HG02678 (cell line): ENCODE measurements at regions not wholly inside any gene's neighbourhood (a gene's known extent, or its start where the extent isn't known, plus 50 kb on each side); places are given as distances from the start of the nearest gene placed in this dataset.

Experiments used
- ATAC-seq: cut with Tn5 transposase; IDR thresholded peaks from one replicate; pipeline ENCODE4 v1.9.1; 2021; ENCODE audit warnings: mild to moderate bottlenecking, moderate library complexity; ENCODE audit not compliant: unreplicated experiment

DNA sequence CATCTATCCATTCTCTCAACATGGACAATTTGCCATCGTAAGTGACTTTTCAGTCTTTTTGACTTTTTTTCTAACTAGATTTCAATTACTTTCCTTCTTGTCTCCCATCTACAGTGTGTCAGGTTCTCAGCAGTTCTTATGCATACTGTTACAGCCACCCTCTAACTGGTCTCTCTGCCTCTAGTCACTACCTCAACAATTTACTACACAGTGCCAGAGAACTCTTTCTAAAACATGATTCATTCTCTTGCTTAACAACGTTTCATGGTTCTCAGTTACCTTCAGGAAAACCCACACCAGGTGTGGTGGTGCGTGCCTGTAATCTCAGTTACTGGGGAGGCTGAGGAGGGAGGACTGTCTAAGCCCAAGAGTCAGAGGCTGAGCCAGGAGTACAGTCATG lies 95.4 kb downstream of the DIPK2A start:
- ATAC-seq, result no peak

DNA sequence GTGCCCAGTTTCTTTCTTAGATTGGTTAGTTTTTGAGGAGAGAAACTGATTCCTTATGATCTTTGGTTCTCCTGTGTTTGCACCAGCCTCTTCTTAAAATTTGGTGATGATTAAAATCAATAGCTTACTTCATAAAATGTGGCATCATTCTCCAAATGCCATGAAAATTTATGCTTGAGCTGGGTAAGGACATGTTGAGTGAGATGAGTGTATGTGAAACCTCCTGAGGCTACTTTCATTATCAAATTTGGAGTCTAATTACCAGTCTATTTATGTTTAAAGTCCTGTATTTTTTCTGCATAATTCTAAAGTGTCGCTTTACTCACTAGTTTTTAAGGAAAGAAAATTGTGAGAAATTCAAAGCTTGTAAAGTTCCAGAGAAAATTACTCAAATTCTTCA lies 102.1 kb downstream of the DIPK2A start:
- no peak for ATAC-seq

DNA sequence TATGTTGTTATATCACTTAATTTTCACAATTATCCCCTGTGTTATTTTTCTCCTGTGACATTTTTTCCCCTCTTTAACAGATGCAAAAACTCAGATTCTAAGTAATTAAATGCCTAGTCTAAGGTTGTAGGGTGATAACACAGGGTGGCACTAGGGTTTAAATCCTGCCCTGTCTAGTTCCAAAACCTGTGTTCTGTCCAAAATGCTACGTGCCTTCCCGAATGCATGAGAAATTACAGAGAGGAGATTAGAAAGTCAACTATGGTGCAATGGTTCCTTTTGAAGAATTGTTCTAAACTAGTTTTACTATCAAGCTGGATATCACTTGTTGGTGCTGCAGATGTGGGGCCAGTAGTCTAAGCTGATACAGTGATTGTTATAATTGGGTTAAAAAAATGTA lies 108.0 kb downstream of the DIPK2A start:
- ATAC-seq, result no peak

DNA sequence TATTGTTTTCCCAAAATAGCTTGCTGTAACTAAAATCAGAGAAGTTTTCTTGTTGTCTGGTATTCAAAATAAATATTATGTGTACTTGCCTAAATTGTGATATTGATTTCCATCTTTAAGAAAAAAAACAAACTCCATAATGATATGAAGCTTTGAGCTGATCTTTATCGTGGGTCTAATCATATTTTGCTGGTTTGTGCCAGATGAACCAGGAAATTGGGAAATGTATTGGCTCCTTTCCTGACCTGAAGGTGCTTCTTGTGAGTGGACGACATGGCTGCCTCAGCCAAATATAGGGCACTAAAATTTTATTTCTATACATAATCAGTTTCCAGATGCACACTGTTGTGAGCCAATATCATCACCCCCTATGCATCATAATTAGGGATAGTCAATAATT lies 113.3 kb downstream of the DIPK2A start:
- no peak for ATAC-seq

DNA sequence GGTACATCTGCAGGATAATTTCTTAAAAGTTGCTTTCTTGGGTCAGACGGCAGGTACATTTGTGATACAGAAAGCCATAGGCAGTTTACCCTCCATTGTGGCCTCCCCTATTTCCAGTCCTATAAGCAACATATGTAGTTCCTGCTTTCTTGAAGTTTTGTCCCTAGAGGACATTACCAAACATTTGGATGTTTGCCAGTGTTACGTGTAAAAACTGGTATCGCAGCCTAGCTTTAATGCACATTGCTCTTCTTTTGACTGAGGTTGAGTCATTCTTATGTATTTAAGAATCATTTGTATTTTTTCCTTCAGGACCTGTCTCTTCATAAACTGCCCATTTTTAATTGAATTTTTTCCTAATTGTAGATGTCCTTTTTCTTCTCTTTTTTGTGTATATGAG lies 114.3 kb downstream of the DIPK2A start:
- ATAC-seq, result no peak

DNA sequence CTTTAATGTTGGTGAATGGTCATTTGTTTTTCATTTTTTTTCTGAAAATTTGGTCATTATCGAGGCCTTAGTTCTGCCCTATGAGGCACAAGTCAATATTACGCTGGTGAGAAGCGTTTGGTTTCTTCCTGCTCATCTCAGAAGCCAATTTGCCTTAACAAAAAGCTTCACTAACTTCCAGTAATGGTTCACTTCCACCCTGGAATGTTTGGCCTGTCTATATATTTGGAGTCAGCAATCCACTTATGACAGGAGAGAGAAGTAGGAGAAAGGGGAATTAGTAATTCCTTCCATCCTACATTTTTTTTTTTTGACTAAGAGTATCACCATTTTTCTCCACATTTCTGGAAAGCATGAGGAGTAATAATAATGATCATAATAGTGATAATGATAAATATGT lies 124.4 kb downstream of the DIPK2A start:
- no peak for ATAC-seq

DNA sequence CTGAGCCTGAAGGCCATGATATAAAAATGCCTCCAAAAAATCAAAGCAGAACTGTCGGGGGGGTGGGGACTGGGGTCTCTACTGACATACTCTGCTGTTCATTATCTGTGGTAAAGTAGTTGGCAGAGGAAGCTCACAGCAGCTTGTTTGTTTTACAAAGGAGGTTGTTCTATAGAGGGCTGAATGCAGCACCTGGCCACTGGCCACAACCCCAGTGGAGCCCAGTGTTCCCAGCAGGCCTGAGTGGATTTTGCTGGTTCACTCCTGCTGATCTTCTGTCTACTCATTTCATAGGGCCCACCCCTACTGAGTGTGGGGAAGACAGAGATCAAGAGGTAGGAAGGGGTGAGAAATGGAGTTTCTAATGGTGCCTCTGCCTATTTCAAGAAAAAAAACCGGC lies 125.5 kb downstream of the DIPK2A start:
- no peak for ATAC-seq

DNA sequence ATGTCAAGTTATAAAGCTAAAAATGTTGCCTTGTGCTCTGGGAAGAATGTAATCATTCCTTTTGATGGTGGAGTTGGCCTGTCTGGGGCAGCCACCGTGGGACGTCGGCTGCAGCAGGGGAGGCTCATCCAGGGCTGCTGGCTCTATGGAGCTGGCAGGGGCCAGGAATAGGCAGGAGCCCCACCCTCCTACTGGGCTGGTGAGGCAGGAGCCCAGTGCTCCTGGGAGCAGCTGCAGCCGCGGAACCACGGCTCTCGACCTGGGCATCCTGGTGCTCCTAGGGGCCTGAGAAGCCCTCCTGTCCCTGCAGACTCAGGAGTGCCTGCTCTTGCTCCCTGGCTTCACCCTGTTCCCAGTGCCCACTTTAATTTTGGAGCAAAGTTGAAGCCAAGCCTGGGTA lies 127.1 kb downstream of the DIPK2A start:
- ATAC-seq, result no peak

DNA sequence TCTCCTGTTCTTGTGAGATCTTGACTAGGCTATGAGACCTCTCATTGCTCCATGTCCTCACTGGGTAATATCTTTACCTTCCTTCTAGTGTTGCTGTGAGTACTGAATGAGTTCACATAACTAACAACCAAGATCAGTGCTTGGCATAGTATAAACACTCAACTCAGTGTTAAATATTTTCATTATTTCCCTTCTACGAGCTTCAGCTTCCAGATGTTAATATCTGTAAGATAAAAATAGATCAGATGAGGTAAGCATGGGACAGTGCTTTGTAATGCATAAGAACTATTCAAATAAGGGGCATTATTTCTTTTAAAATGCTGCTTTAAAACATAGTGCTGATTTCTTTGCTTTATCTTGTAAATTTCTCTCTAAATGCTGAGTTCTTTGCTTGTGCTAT lies 130.8 kb downstream of the DIPK2A start:
- no peak for ATAC-seq

DNA sequence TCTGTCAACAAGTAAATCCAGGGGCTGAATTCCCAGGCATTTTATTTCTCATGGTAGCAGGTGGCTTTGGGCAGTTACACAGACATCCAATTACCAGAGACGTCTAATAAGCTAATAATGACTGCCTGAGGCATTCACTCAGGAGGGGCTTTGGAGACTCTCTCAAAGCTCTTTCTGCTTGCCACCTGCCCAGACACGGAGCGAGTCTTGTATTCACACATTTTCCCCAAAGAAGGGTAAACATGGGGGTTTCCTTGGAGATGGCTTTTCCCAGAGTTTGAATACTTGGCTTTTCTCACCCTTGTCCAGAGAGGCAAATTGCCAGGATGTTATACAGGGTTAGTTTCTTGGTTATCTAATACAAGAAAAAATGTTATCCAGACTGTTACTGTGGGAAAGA lies 132.6 kb downstream of the DIPK2A start:
- no peak for ATAC-seq

DNA sequence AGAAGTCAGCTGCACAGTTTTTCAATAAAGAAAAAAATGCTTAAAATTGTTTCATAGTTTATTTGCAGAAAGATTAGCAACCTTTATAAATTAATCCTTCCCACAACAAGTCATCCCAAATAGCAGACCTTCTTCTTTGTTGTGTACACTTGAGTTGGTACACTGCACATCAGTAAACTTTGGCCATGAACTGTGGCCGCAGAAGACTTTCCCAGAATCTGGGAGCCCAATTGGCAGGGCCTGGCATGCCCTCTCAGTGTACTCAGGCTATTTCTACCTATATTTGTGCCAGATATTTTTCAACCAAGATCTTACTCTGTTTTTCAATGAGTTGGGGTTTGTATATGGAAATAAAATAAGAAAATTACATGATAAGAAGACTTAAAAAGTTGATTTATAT lies 133.1 kb downstream of the DIPK2A start:
- ATAC-seq, result no peak

DNA sequence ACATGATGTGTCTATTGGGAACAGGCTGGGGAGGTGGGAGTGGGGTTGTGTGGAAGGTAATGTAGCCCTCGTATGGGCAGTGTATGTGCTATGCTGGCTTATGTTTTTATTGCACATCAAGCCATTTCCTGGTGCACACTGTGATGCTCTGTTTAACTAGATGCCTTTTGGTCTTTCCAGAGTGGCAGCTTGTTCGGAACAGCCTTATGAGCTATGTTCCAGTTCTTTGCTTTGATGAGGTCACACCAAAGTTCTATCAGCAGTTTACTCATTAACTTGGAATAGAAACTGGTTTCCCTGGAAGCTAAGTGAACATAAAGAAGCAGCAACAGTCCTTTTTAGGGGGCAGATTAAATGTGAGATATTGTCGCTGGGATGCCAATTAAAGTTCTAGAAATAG lies 133.9 kb downstream of the DIPK2A start:
- ATAC-seq, result no peak

DNA sequence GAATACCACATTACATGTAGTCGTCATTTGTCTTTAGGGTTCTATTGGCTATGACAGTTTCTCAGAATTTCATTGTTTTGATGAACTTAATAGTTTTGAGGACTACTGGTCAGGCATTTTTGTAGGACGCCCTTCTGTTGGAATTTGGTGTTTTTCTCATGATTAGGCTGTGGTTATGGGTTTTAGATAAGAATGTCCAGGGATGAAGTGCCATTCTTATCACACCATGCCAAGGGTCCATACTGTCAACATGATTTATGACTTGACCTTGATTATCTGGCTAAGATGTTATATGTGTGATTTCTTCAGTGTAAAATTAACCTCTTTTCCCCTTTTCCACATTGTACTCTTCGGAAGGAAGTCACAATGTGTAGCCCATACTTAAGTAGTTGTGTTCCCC lies 135.3 kb downstream of the DIPK2A start:
- ATAC-seq, result no peak

DNA sequence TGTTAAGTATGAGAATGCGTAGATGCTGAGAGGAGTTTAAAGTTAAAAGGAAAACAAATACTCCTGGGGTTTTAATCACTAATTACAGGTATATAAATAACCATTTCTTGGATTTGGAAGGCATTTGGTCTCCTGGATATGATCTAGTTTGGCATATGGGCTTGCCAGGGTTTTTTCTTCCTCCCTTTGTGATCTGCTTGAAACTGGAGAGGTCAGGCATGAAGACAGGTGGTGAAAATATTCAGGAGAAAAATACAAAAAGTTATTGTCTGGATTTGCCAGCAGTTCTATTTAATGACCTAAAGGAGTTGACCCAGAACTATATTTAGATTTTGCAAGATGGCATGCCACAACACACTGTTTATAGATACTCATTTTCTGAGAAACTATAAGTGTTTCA lies 136.3 kb downstream of the DIPK2A start:
- no peak for ATAC-seq

DNA sequence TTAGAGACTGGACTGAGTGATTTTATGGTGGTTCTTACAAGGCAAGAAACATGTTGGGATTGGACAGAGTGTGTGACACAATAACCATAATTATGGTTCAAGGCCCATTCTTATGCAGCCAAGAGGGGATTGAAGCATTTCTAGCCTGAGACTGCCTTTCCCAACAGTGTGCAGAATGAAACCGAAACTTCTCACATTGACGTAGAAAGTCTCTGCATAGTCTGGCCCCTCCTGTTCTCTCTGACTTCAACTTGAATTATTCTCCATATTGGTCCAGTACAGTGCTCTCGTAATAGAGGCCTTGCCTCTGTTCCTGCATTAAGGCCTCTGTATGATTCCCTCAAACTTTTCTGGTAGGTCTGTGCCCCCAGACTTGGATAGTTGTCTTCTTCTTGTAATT lies 138.3 kb downstream of the DIPK2A start:
- peak; percentile 97 for ATAC-seq

DNA sequence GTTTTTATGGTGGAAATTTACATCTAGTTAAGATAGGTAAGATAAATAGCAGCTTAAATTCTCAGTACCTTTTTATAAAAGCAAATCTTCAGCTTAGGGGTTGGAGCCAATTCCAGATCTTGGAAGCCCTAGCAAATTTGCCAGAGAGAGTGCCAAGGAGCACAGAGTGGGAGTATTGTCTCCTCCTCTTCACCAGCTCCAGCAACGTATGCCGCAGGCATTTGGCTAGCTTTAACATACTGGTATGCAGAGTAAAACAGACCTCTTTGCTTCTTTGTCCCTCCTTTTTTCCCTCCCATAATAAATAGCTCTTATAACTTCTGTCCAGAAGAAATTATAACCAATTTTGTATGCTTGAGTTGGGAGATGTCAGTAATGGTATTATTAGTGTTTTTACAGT lies 140.4 kb downstream of the DIPK2A start:
- ATAC-seq, result no peak

DNA sequence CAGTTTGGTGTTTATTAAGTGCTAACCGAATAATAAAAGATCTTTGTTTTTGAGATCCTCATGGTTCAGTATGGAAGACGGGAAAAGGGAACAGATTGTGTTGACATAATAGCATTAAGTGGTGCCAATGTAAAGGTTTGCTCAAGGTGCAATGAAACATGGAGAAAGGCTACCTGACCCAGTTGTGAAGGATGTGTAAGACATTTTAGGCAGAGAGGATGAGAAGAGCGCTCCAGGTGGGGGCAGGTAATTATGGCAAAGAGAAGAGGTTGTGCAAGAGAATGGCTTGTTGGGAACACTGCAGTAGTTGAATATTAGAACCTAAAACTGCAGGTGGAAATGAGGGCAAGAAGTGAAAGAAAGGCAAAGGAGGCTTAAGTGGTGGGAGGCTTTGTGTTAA lies 140.8 kb downstream of the DIPK2A start:
- no peak for ATAC-seq

DNA sequence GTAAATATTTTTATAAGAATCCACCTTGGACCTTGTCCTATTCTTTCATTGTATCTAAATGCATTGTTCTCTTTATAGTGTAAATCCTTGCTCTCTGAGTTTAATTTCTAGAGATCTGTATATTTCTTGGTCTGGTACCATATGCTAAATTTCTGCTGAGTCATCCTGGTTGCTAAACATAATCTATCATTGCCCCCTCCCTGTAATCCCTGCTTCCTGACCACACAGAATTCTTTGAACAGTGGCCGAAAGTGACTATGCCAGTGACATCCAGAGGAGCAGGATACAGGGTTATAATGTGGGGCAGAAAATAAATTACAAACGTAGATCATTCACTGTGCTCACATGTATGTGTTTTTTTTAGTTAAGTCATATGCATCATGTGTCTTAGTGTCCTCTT lies 143.1 kb downstream of the DIPK2A start:
- ATAC-seq, result no peak

DNA sequence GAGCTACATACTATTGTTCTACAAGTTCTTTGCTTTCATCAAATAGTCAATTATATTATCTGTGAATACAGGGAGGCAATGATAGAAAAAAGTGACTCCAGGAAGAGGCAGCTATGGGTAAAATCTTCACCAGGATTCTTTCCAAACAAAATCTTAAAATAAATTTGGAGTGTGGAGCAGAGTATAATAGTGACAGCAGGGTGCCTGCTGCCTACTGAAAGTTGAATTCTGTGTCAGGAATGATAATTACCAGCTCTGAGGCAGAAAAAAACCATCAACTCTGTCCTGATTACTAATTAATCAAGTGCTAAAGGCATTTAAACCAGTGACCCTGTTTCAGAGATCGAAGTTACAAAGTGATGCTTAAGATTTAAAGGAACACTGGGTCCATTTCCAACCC lies 148.0 kb downstream of the DIPK2A start:
- no peak for ATAC-seq

DNA sequence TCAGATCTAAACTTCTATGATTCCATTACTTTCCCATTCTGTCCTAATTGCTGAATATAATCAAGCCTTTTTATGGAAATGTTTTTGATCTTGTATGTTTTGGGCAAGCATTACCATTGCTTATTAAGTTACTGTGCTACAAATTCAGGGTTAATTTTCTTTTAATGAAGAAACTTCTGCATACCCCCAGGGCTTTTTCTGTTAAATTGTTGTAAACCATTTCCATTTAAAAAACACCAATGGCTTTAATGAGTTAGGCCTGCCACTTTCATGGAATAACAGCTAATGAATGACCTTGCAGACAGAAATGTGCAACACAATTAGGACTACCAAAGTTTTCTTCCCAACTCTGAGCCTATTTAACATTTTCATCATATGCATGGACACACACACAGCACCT lies 150.0 kb downstream of the DIPK2A start:
- no peak for ATAC-seq

DNA sequence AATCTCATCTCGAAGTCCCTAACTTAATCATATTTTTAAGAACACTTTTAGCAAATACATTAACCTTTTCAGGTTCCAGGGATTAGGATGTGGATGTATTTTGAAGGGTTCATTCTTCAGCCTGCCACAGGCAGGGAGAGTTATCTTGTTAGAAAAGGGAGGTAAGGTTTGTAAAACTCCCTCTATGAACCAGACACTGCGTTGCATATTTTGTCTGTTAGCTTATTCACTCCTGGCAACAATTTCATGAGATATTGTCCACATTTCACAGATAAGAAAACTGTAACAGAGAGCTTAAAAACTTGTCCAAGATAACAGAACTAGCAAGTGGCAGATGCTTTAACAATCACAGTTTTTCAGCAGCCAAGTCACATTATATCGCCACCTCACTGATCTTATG lies 155.4 kb downstream of the DIPK2A start:
- no peak for ATAC-seq

DNA sequence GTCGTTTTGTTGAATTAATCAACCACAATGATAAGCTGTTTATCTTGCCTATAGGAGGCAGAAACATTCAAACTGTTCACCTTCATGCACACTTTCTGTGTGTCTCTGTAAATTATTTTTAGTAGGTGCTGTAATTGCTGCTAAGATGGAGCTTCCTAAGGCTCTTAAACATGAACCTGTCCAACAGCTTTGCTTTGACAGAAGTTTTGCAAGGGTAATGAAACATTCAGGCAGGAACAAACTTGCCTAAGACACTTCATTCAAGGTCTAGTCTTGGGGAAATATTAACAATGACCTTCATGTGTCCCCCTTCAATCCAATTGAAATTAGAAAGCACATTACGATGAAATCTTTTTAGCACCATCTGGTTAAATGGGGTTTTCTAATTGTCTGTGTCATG lies 156.1 kb downstream of the DIPK2A start:
- no peak for ATAC-seq

DNA sequence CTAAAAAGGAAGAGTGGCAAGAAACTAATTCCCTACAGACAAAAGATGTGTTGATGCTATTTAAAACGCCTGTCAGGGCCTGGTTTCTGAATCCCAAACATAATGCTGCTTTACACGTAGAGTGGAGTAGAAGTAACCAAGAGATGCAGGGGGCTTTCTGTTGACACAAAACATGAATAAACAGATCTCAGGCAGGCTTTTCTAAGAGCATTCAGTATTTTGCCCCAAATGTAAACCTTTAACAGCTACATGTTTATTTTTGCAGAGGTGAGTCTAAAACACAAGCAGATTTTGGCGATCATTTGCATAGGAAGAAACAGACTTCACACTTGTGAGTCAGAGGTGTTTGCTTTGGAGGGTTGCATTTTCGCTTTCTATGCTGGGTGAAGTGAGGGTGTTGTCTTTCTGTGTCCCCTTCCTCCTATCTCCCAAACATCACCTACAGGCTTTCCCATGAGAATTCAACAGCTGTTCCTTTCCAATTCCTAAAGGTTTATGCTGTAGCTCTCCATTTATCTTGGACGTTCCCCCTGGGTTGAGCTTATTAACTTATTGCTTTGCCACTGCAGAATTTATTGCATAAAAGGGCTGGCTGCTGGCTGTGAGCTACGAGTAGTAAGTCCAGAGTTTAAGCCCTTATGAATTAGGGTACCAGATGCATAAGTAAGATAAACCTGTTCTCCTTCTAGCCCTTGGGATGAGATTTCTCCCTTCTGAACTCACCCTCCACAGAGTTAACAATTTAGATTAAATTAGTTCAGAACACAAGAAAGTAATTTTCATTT lies 156.7 kb downstream of the DIPK2A start:
- ATAC-seq, result peak; percentile 99
